ENCODE measurements at regions not wholly inside any gene's neighbourhood (a gene's known extent, or its start where the extent isn't known, plus 50 kb on each side); places are given as distances from the start of the nearest gene placed in this dataset.

DNA sequence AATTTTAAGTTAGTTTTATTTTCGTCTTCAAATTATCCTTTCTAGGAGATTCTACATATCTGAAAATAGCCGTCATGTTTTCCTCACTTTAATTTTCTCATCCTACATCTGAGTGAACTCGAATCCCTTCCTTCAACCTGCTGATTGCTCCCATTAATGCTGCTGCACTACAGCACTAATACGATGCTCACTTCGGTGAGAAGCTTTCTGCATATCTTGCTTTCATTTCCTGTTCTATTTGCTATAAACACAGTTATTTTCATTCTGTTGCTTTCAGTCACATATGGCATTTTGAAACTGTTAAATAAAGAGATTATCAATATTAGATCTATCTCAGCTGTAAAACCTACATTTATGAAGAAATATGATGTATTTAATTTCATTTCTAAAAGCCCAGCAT, 749.2 kb downstream of the EFNA5 start:
- in situ Hi-C loops (cut with HindIII; ENCODE audit: low pct_unique_long_range_greater_than_20kb, low sequenced_read_pairs) = no loop called here

DNA sequence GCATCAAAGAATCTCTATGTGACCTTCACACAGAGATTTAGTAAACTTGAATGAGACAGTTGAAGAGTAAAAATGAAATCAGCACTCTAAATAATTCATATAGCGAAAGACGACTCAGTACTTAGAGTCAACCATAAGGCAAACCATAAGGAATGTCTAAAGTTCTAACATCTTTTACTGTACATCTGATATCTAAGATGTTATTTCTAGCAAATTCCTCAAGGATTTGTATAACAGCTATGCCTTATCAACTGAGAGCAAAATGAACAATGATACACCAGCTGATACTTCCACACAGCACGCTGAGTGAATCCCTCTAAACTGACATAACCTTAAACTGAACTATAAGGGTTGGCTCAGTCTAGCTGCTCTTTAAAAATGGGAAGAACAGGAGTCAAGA, 760.3 kb downstream of the EFNA5 start:
- DNase-seq (ENCODE audit: low read depth) = no peak
- in situ Hi-C loops (cut with HindIII; ENCODE audit: low pct_unique_long_range_greater_than_20kb, low sequenced_read_pairs) = no loop called here

More for the DNA sequence above, 749.2 kb downstream of the EFNA5 start:
- DNase-seq (ENCODE audit: low read depth) = no peak

DNA sequence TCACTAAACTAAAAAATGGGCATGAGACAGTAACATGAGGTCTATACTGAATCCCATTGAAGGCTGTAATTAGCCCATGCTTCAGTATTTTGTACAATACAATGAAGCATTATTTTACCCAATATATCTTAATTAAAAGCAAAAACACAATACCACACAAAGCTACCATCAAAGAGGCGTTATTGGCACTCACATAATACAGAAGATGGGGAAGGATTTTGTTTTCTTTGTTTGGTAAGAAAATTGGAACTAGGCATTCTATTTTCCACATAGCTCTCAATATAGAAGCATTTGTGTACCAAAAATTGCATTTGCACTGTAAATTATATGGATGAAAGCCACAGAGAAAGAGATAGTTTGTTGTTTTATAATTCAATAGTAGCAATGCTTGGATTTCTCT, 761.0 kb downstream of the EFNA5 start:
- in situ Hi-C loops (cut with HindIII; ENCODE audit: low pct_unique_long_range_greater_than_20kb, low sequenced_read_pairs) = no loop called here

DNA sequence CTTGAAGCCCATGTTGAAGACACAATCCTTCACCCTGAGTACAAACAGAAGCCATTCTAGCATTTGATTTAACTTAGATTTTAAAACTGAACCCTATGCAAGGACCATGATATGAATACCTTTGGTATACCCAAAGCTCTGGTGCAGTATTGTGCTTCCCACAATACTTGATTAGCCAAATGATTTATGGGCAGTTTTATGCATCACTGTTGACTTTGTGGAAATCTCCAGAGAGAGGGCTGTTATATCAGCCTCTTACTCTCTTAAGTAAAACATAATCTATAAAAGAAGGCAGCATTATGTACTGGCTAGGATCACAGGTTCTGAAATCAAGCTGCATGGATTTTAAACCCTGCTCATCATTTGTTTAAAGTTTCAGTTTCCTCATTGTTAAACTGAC, 762.8 kb downstream of the EFNA5 start:
- in situ Hi-C loops (cut with HindIII; ENCODE audit: low pct_unique_long_range_greater_than_20kb, low sequenced_read_pairs) = no loop called here
- DNase-seq (ENCODE audit: low read depth) = no peak

More for the DNA sequence above, 761.0 kb downstream of the EFNA5 start:
- DNase-seq (ENCODE audit: low read depth) = no peak

DNA sequence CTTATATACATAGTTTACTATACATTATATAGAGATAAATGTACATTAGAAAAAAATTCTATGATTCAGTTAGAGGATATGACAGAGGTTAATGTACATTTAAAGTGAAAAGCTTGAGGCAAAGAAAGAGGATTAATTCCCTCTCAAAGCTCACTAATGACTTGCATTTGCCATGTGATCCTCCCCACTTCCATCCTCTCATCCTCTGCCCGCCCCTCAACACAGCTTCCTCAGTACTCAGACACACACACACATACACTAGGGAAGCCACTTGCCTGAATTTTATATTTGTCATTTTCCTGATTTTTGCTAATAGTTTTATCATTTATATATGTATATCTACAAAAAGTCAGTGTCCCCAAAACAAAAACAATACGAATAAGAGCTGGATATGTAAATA, 764.5 kb downstream of the EFNA5 start:
- in situ Hi-C loops (cut with HindIII; ENCODE audit: low pct_unique_long_range_greater_than_20kb, low sequenced_read_pairs) = no loop called here
- no peak for DNase-seq (ENCODE audit: low read depth)

DNA sequence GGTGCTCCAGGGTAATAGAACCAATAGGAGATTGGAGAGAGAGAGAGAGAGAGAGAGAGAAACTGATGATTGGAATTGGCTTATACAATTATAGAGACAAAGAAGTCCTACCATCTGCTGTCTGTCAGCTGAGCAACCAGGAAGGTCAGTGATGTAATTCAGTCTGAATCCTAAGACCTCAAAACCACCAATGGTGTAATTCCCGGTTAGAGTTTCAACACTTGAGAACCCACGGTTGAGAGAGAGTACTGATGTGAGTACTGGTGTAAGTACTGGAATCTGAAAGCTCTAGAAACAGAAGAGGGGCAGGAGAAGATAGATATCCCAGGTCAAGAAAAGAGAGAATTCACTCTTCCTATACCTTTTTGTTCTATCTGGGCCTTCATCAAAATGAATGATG, 775.8 kb downstream of the EFNA5 start:
- no peak for DNase-seq (ENCODE audit: low read depth)
- in situ Hi-C loops (cut with HindIII; ENCODE audit: low pct_unique_long_range_greater_than_20kb, low sequenced_read_pairs) = no loop called here

DNA sequence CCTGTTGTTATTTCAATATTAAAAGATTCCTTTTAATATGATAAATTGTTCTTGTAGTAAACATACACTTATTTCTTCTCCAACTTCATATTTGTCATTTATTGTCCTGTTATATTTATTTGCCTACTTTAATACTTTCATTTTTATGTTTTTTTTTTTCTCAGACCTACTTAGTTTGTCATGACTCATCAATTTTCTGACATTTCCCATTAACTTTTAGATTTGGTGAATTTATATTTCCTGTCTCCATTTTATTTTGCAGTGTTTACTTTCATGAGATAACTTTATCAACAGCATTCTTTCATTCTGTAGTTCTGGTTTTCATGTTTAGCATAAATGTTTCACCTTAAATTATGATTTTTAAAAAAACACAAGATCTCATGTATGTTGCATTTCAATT, 788.7 kb downstream of the EFNA5 start:
- in situ Hi-C loops (cut with HindIII; ENCODE audit: low pct_unique_long_range_greater_than_20kb, low sequenced_read_pairs) = no loop called here
- no peak for DNase-seq (ENCODE audit: low read depth)

DNA sequence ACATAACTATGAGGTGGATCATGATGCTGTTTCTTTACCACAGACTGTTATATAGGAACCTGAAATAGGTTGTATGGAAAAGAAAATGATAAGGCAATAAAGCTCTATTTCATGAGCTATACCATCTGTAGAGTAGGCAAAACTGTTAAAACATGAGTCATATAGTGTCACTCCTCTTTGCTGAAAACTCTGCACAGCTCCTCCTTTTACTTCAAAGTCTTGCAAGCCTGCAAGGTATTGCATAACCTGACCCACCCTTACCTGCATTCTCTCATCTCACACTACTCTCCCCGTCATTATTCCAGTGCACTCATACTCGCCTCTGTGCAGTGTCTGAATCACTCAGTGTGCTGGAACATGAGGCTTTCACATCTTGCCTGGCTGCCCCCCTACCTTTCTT, 790.1 kb downstream of the EFNA5 start:
- in situ Hi-C loops (cut with HindIII; ENCODE audit: low pct_unique_long_range_greater_than_20kb, low sequenced_read_pairs) = no loop called here
- no peak for DNase-seq (ENCODE audit: low read depth)

DNA sequence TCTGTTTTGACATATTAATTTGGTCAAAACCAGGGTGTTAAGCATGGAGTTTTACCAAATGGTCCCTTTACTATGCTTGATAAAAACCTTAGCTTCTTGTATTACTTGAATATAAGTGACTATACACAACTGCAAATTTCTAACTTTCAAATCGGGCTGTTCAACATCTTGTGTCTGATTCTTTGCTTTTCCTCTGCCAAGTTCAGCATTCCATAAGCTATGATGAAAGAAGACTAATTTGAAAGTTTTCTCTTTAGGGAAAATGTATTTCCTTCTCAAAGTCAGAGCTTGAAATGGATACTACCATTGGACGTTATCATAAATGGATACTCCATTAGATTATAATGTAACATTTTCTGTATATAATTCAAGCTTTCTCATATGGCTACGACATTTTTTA, 792.9 kb downstream of the EFNA5 start:
- in situ Hi-C loops (cut with HindIII; ENCODE audit: low pct_unique_long_range_greater_than_20kb, low sequenced_read_pairs) = no loop called here

DNA sequence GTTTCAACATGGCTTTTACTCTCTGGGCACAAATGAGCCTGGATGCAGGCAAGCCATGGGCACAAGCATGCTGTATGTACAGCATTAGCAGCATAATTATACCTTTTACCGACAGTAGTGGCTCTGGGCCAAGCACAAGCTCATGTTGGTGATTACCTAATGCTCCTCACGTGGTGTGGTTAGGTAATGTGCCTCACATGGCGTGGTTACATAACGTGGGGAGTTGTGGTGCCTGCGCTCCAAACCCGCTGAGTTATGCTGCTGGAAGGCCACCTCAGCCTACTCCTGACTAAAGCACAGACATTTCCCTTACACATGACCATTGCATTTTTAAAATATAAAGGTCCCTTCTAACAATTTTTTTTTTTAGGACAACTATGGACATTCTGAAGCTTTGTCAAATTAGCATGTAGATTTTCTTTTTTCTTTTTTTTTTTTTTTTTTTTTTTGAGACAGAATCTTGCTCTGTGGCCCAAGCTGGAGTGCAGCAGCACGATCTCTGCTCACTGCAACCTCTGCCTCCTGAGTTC, 794.0 kb downstream of the EFNA5 start:
- in situ Hi-C loops (cut with HindIII; ENCODE audit: low pct_unique_long_range_greater_than_20kb, low sequenced_read_pairs) = no loop called here
- DNase-seq (ENCODE audit: low read depth) = no peak

More for the DNA sequence above, 792.9 kb downstream of the EFNA5 start:
- no peak for DNase-seq (ENCODE audit: low read depth)

DNA sequence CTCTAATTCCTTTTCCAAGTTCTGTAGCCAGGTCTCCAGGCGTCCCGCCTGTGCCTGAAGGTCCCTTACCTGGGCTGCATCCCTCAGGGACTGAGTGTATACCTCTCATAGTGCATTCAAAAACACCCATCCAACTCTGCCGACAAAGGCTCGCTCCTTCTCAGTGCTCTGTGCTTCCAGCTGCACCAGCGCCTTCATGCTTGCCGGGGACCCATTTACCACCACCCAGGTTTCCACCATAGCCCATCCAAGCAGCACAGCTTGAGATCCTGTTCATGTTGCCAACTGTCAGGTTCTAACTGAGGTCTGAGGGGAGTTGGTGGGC, 794.5 kb downstream of the EFNA5 start:
- DNase-seq (ENCODE audit: low read depth) = no peak
- in situ Hi-C loops (cut with HindIII; ENCODE audit: low pct_unique_long_range_greater_than_20kb, low sequenced_read_pairs) = no loop called here

DNA sequence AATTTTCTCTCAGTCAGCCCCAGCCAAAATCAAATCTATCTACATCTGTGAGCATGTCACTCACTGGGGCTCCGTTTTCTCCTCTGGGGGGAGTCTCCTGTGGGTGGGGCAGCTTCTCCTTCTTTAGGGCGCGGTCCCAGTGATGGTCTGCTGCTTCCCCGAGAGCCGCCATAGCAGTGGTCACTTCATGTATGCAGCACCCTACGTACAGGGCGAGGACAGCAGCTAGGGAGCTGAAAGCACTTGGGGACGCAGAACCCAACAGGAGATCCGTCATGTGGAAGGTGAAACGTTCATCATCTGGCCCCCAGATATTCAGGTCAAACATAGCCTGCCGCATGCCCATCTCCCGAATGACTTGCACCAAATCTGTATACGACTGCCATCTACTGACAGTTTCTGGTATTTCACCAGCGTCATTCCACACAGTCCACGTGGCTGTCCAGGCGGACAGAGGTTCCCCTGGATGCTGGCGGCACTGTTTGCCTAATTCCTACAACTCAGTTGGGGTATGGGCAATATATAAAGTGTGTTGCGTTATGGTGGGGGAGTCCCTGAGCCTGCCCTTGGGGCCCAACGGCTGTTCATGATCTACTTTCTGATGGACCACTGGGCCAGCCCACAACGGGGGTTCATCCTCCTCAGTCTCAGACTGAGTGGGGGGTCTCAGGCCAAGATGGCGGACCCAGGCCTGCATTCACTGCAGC, 795.0 kb downstream of the EFNA5 start:
- in situ Hi-C loops (cut with HindIII; ENCODE audit: low pct_unique_long_range_greater_than_20kb, low sequenced_read_pairs) = no loop called here
- no peak for DNase-seq (ENCODE audit: low read depth)

DNA sequence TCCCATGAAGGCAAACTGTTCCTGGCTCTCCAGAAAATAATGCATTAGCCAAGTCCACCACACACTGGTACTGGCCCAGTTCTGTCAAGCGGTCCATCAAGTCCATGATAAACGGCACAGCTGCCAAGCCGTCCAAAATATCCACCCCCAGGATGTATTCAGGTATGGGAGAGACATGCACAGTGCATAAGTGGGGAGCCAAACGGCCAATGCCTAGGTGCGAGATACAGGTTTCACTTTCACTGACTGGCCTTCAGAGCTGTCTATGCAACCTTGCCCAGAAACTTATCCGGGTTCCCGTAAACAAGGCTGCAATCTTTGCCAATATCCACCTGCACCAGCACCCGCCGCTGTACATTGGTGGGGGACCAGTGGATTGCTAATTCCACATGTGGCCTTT, 795.8 kb downstream of the EFNA5 start:
- in situ Hi-C loops (cut with HindIII; ENCODE audit: low pct_unique_long_range_greater_than_20kb, low sequenced_read_pairs) = no loop called here
- DNase-seq (ENCODE audit: low read depth) = no peak

DNA sequence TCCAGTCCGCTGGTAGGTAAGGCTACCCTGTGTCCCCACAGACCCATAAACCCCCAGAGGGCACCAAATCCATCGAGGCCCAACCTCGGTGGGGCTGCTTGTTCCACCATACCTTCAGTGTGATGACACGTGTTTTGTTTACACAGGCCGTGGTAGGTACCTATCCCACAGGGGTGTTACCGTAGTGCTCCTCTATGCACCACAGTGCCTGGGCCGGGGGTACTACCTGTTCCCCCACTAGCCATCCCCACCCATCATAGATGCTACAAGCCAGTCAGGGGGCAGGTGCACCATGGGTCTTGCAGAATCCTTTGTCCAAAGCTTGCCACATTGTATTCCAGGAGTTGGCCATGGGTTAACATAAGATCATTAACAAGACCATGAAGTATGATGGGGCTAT, 796.2 kb downstream of the EFNA5 start:
- in situ Hi-C loops (cut with HindIII; ENCODE audit: low pct_unique_long_range_greater_than_20kb, low sequenced_read_pairs) = no loop called here
- DNase-seq (ENCODE audit: low read depth) = no peak

DNA sequence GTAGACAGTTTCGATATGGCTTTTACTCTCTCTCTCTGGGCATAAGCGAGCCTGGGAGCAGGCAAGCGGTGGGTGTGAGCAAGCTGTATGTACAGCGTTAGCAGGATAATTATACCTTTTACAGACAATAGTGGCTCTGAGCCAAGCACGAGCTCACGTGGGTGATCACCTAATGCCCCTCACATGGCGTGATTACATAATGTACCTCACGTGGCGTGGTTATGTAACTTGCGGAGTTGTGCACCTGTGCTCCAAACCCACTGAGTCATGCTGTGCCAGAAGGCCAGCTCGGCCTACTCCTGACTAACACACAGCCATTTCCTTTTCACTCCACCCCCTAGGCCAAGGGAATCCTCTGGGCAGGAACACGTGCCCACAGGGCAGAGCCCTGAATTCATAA, 797.2 kb downstream of the EFNA5 start:
- DNase-seq (ENCODE audit: low read depth) = no peak
- in situ Hi-C loops (cut with HindIII; ENCODE audit: low pct_unique_long_range_greater_than_20kb, low sequenced_read_pairs) = no loop called here

DNA sequence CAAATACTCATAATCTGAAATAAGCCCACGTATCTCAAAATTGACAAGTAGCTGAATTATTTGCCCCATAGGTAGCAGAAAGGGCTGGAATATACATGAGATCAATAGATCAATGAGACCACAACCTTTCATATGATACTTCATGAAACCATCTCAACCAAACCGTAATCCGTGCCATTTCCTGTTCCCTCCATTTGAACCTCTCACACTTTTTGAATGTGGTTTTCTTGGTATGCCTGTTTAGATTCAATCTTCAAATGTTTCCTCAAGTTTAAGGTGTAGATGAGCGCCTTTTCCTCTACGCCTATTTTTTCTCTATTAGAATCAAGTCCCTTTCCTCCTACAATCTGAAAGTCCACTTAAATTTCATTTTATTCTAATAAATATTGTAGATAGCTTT, 805.5 kb downstream of the EFNA5 start:
- no peak for DNase-seq (ENCODE audit: low read depth)
- in situ Hi-C loops (cut with HindIII; ENCODE audit: low pct_unique_long_range_greater_than_20kb, low sequenced_read_pairs) = no loop called here

DNA sequence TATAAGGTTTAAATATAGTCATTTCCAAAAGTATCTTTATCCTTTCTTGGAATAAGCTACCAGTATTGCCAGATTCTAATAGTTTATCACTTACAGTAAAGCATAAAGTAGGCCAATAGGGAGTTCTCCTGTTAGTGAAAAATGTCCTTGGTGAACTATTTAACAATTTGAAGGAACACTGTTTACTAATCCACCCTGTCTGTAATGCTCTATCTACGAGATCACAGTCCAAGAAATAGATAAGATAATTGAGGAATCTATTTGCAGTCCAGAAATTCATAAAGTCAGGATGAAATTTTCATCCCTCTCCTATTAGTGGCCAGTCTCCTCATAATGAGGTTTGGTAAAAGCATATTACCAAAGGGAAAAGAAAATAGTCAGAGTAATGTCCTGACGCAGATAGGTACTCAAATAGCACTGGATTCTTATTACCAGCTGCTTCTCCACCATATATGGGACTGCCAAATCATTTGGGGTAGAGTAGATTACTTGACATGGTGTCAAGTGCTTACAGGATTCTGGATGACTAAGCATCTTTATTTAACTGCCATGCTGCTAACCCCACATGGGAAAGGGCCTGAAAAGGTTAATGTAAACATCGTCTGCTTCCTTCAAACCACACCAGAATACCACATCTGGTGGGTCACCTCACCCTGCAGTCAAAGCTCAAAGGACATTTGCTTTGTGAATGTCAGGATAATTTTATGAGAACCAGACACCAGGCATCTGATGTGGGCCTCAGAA, 808.1 kb downstream of the EFNA5 start:
- DNase-seq (ENCODE audit: low read depth) = peak; percentile 30
- in situ Hi-C loops (cut with HindIII; ENCODE audit: low pct_unique_long_range_greater_than_20kb, low sequenced_read_pairs) = no loop called here

DNA sequence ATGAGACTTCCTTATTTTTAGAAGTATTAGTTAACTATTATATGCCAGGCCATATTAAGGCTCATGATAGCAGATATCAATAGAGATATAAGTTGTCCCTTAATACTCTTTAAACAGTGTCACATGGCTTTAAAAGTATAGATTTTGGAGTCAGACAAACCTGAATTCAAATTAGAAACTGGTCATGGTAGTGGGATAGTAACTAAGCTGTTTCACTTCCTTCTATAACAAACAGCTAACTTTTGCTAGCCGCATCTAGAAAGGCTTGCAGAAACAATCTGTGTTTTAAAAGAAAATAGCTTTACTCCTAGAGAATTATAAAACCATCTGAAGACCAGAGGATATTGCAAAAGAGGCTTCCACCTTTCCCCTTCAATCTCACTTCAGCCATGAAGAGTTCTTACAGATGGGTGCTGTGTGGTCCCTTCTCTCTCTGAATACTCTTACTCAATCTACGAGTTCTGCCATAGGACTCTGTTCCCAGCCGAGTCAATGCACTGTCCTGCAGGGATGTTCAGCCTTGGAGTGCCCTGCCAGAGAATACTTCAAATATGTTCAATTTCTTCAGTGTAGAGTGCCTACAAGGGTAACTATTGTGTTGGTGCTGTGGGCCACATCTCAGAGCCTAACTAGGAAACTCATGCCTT, 810.2 kb downstream of the EFNA5 start:
- in situ Hi-C loops (cut with HindIII; ENCODE audit: low pct_unique_long_range_greater_than_20kb, low sequenced_read_pairs) = no loop called here
- DNase-seq (ENCODE audit: low read depth) = no peak

DNA sequence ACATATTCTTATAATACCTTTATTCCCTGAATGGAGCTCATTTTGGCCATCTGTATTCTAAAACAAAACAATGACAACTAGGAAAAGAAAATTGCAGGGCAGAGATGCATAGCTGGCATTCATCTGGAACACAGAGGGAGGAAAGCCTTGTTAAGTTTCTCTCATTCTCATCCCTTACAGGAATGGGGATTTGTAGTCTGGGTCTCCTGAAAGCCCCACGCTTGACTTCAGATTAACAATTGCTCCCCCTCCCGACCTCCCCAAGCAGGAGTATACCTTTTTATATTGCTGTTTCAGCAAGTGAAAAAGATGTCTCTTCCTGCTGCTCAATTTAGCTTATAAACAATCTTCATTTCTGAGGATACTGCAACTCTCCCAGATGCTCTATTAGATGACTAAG, 812.1 kb downstream of the EFNA5 start:
- in situ Hi-C loops (cut with HindIII; ENCODE audit: low pct_unique_long_range_greater_than_20kb, low sequenced_read_pairs) = no loop called here
- no peak for DNase-seq (ENCODE audit: low read depth)

Measured in Caki2 (cell line).